ENCODE measurements at regions not wholly inside any gene's neighbourhood (a gene's known extent, or its start where the extent isn't known, plus 50 kb on each side); places are given as distances from the start of the nearest gene placed in this dataset.

DNA sequence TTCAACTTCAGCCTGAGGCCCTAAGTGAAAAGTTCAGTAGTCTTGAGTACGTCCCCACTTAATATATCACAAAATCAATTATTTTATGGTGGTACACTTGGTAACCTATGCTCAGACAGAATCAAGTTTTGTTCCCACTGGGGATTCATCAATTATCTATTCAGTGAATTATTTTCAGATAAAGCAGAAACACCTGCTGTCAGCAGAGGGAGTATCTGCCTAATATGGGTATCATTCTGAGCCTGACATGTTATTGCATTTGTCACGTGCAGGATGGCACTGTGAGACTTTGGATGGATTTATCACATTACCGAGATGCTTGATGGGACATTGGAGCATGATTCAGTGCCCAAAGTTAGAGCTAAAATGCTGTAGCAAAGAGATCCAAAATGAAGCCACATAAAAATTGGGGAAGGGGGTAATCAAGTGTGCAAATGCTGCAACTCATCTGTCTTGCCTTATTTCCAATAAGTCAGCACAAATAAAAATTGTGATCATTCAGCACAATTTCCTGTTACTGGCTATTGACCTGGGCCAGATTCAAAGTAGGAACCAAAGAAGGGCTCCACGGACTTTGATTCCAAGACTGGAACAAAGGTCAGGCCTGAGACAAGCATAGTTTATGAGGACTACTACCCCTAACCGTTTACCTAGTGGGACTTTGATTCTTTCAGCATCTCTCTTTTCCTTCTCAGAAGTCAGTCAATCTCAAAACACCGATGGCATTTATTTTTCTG lies 657.6 kb downstream of the LMO4 start:
- no peak for TF ChIP-seq POLR2A (IDR thresholded peaks at IDR 0.05)
- TF ChIP-seq, protein P1, sequence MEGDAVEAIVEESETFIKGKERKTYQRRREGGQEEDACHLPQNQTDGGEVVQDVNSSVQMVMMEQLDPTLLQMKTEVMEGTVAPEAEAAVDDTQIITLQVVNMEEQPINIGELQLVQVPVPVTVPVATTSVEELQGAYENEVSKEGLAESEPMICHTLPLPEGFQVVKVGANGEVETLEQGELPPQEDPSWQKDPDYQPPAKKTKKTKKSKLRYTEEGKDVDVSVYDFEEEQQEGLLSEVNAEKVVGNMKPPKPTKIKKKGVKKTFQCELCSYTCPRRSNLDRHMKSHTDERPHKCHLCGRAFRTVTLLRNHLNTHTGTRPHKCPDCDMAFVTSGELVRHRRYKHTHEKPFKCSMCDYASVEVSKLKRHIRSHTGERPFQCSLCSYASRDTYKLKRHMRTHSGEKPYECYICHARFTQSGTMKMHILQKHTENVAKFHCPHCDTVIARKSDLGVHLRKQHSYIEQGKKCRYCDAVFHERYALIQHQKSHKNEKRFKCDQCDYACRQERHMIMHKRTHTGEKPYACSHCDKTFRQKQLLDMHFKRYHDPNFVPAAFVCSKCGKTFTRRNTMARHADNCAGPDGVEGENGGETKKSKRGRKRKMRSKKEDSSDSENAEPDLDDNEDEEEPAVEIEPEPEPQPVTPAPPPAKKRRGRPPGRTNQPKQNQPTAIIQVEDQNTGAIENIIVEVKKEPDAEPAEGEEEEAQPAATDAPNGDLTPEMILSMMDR (IDR thresholded peaks at IDR 0.05 in 8 of 11, conservative IDR thresholded peaks at IDR 0.05 in 3 of 11): no peak
- no peak for TF ChIP-seq POLR2AphosphoS5 (IDR thresholded peaks at IDR 0.05)
